BJ (cell line): ENCODE measurements at regions not wholly inside any gene's neighbourhood (a gene's known extent, or its start where the extent isn't known, plus 50 kb on each side); places are given as distances from the start of the nearest gene placed in this dataset.

Experiments used
- CTCF ChIA-PET: fragments of 350-600 bp; formaldehyde crosslinking; extraction: SDS; loops from one replicate; lab custom pipeline; 2021; ENCODE audit warnings: antibody characterized with exemption, inconsistent platforms; lab: Yijun Ruan, JAX
- POLR2A ChIA-PET: fragments of 300-600 bp; sonication (Branson Sonifier 250); formaldehyde crosslinking; extraction: SDS; loops from one replicate; lab custom pipeline; 2021; ENCODE audit warnings: antibody characterized with exemption; lab: Charles Lee
- DNase-seq: peaks from one replicate; pipeline ENCODE4 v3.0.0-alpha.2; 2011; ENCODE audit warnings: low read depth
- H3K27me3 ChIP-seq: 2 replicates; pipeline ENCODE4 v1.6.0; 2011; ENCODE audit warnings: low read length; ENCODE audit not compliant: control insufficient read depth, insufficient read depth
- H3K36me3 ChIP-seq: 2 replicates; pipeline ENCODE4 v1.5.1; 2011; ENCODE audit warnings: low read length; ENCODE audit not compliant: control insufficient read depth, insufficient read depth
- H3K4me3 ChIP-seq: 2 replicates; pipeline ENCODE4 v1.5.1; 2011; ENCODE audit warnings: low read depth, mild to moderate bottlenecking, control low read depth, low read length
- TF ChIP-seq, protein P1 (sequence below): IDR thresholded peaks from 2 replicates; pipeline ENCODE4 v1.5.1; 2011; ENCODE audit warnings: low read depth, mild to moderate bottlenecking, control low read depth, inconsistent platforms, low read length, moderate library complexity; ENCODE audit not compliant: insufficient read depth

GRCh38 chr13:59474696-59475095 is 689.0 kb downstream of the DIAPH3 start:
- Histone ChIP-seq H3K36me3 (no peaks in the 10 kb centered on the region), H3K4me3 (no peak overlapping the region), H3K27me3 (no peaks in the 10 kb centered on the region)
- no peak for DNase-seq
- CTCF ChIA-PET, result no interaction called here
- POLR2A ChIA-PET, result no interaction called here
- TF ChIP-seq, protein P1, sequence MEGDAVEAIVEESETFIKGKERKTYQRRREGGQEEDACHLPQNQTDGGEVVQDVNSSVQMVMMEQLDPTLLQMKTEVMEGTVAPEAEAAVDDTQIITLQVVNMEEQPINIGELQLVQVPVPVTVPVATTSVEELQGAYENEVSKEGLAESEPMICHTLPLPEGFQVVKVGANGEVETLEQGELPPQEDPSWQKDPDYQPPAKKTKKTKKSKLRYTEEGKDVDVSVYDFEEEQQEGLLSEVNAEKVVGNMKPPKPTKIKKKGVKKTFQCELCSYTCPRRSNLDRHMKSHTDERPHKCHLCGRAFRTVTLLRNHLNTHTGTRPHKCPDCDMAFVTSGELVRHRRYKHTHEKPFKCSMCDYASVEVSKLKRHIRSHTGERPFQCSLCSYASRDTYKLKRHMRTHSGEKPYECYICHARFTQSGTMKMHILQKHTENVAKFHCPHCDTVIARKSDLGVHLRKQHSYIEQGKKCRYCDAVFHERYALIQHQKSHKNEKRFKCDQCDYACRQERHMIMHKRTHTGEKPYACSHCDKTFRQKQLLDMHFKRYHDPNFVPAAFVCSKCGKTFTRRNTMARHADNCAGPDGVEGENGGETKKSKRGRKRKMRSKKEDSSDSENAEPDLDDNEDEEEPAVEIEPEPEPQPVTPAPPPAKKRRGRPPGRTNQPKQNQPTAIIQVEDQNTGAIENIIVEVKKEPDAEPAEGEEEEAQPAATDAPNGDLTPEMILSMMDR, result no peak

DNA sequence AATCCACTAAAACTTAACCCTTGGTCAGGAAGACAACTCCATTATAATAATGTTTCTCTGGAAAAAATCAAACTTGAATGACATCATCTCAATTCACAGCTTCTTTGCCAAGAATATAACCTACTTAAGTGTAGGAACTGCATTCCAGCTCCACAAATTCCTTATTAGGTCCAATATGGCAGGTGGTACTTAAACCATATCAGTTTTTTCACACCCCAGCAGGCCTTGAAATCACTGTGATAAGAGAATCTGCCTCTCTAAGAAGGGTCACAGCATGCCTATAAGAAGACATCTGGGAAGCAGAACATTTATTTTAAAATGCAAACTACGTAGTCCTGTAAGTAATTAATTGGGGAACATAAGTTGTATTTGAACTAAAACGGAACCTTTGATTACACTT is 687.8 kb downstream of the DIAPH3 start:
- CTCF ChIA-PET, result no interaction called here

GRCh38 chr13:59476366-59476765 is 687.4 kb downstream of the DIAPH3 start:
- TF ChIP-seq, protein P1, result no peak
- ChIA-PET POLR2A (no interaction called here), CTCF (no interaction called here)
- Histone ChIP-seq H3K27me3 (no peaks in the 10 kb centered on the region), H3K36me3 (no peaks in the 10 kb centered on the region), H3K4me3 (no peak overlapping the region)
- no peak for DNase-seq

More for the DNA sequence above, 687.8 kb downstream of the DIAPH3 start:
- no peak for DNase-seq
- Histone ChIP-seq H3K36me3 (no peaks in the 10 kb centered on the region), H3K4me3 (no peak overlapping the region), H3K27me3 (no peaks in the 10 kb centered on the region)
- TF ChIP-seq, protein P1, result no peak
- POLR2A ChIA-PET, result no interaction called here

GRCh38 chr13:59477011-59477410 is 686.7 kb downstream of the DIAPH3 start:
- no peaks in the 10 kb centered on the region for H3K36me3 ChIP-seq
- CTCF ChIA-PET, result interaction anchor here (0.6 to 1.4 kb wide), 2 partner anchors 9 to 204 kb away, joined by 3 to 4 read pairs; no protein-coding TSS in a partner anchor
- H3K27me3 ChIP-seq, result no peaks in the 10 kb centered on the region
- POLR2A ChIA-PET, result no interaction called here
- TF ChIP-seq, protein P1, result peak; percentile 15; the same call in 1 of the 2 replicates
- DNase-seq, result no peak
- H3K4me3 ChIP-seq, result no peak overlapping the region

- ChIA-PET CTCF (interaction anchor here (0.6 to 0.8 kb wide), 2 partner anchors 11 to 22 kb away, joined by 3 read pairs; no protein-coding TSS in a partner anchor), POLR2A (no interaction called here)
Observed at GRCh38 chr13:59478908-59479307, 684.8 kb downstream of the DIAPH3 start.

More at GRCh38 chr13:59478908-59479307, 684.8 kb downstream of the DIAPH3 start:
- TF ChIP-seq, protein P1, result no peak
- Histone ChIP-seq H3K27me3 (no peaks in the 10 kb centered on the region), H3K4me3 (no peak overlapping the region), H3K36me3 (no peaks in the 10 kb centered on the region)
- no peak for DNase-seq
